Prostate gland (tissue), 2 donors: ENCODE measurements at regions not wholly inside any gene's neighbourhood (a gene's known extent, or its start where the extent isn't known, plus 50 kb on each side); places are given as distances from the start of the nearest gene placed in this dataset.

Experiments used
- DNase-seq: peaks from one replicate; pipeline ENCODE4 v3.0.0-alpha.2; 2019; ENCODE audit warnings: low spot score
- H3K27ac ChIP-seq, 2 donors: fragments of 200-600 bp; sonication (generic); 2 replicates each; pipeline ENCODE4 v1.5.1; 2017 to 2019
- H3K27me3 ChIP-seq: fragments of 200-600 bp; sonication (generic); replicated peaks from 2 replicates; pipeline ENCODE4 v1.5.1; 2019; ENCODE audit not compliant: insufficient read depth
- H3K36me3 ChIP-seq, 2 donors: fragments of 200-600 bp; sonication (generic); 1 replicate in 1 of 2; 2 replicates in 1 of 2; pipeline versions ENCODE4 v1.5.1 to v1.8.1; 2017 to 2019
- H3K4me1 ChIP-seq: fragments of 200-600 bp; sonication (generic); replicated peaks from 2 replicates; pipeline ENCODE4 v1.5.1; 2019
- H3K4me3 ChIP-seq, 2 donors: fragments of 200-600 bp; sonication (generic); 2 replicates each; pipeline ENCODE4 v1.5.1; 2017 to 2019
- H3K9me3 ChIP-seq: fragments of 200-600 bp; sonication (generic); 2 replicates; pipeline ENCODE4 v1.5.1; 2017
- CTCF ChIP-seq, 4 experiments: fragments of 200-600 bp in 2 of 4; fragments of 450-650 bp in 2 of 4; sonication (generic) in 2 of 4; IDR thresholded peaks; 1 replicate in 3 of 4; 2 replicates in 1 of 4; pipeline ENCODE4 v1.5.1; 2016 to 2019; ENCODE audit warnings: antibody characterized with exemption in 4 of 4, mild to moderate bottlenecking in 2 of 4, moderate library complexity in 2 of 4
- POLR2A ChIP-seq: fragments of 450-650 bp; IDR thresholded peaks from one replicate; pipeline ENCODE4 v1.6.1; 2016; ENCODE audit warnings: antibody characterized with exemption, mild to moderate bottlenecking
- POLR2AphosphoS5 ChIP-seq: sonication (generic); formaldehyde crosslinking; IDR thresholded peaks from one replicate; pipeline ENCODE4 v1.6.1; 2017; ENCODE audit warnings: antibody characterized with exemption
- WGBS: methylation state at CpG from one replicate; pipeline ENCODE4 v1.1.5; 2018; 5-methylcytosine and 5-hydroxymethylcytosine counted together
- intact Hi-C: fragments of 100-400 bp; cut with DNase I; formaldehyde crosslinking; loops from one replicate; pipeline ENCODE4 v1.14.2; 2022

DNA sequence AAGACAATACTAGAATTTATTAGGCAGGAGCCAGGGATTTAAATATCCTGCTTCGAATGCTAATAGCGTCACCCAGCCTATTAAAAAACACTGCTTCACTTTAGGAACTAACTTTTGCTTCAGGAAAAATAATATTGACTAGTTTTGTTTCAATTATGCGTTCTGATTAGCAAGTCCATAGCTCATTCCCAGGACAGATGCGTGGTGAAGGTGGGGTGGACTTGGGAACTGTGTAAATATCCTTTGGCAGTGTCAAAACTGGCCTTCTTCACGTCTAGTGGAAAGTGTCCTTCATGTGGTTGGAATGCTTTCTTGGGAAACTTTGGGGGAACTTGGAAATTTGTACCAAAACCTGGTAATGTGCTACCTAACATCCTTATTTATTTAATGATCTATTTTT, 474.8 kb upstream of the NOVA1 start:
- no peaks in the 10 kb centered on the region for H3K27me3 ChIP-seq
- no peak for TF ChIP-seq POLR2AphosphoS5
- no peak for DNase-seq
- WGBS, result 74% methylated on average over 5 of the region's 5 CpGs
- intact Hi-C loops, result no loop called here
- H3K27ac ChIP-seq, result no peak overlapping the region
- H3K4me1 ChIP-seq, result no peaks in the 10 kb centered on the region
- H3K4me3 ChIP-seq, result no peak overlapping the region
- no peaks in the 10 kb centered on the region for H3K9me3 ChIP-seq
- no peaks in the 10 kb centered on the region for H3K36me3 ChIP-seq

GRCh38 chr14:27075503-27075902, 477.7 kb upstream of the NOVA1 start:
- Histone ChIP-seq H3K36me3 (no peaks in the 10 kb centered on the region), H3K27me3 (no peaks in the 10 kb centered on the region), H3K4me1 (no peaks in the 10 kb centered on the region), H3K27ac (no peak overlapping the region), H3K4me3 (no peak overlapping the region), H3K9me3 (no peaks in the 10 kb centered on the region)
- no peak for TF ChIP-seq POLR2AphosphoS5
- TF ChIP-seq CTCF (IDR thresholded peaks at IDR 0.05), result no peak
- no peak for TF ChIP-seq POLR2A
- intact Hi-C loops, result no loop called here
- no peak for DNase-seq
- WGBS, result 95% methylated on average over 1 of the region's 1 CpG

GRCh38 chr14:27077214-27077613, 479.4 kb upstream of the NOVA1 start:
- DNase-seq, result no peak
- intact Hi-C loops, result no loop called here
- TF ChIP-seq POLR2A (no peak), CTCF (IDR thresholded peaks at IDR 0.05) (no peak), POLR2AphosphoS5 (no peak)
- Histone ChIP-seq H3K4me3 (no peak overlapping the region), H3K4me1 (no peaks in the 10 kb centered on the region), H3K27ac (no peak overlapping the region), H3K36me3 (no peaks in the 10 kb centered on the region), H3K27me3 (no peaks in the 10 kb centered on the region), H3K9me3 (no peaks in the 10 kb centered on the region)
- WGBS, result 76% methylated on average over 1 of the region's 1 CpG

- no peak overlapping the region for H3K4me3 ChIP-seq
- H3K27me3 ChIP-seq, result no peaks in the 10 kb centered on the region
- no peak for DNase-seq
- no peak overlapping the region for H3K27ac ChIP-seq
- 24% methylated on average over 2 of the region's 2 CpGs for WGBS
- intact Hi-C loops, result no loop called here
- H3K9me3 ChIP-seq, result no peaks in the 10 kb centered on the region
- no peaks in the 10 kb centered on the region for H3K4me1 ChIP-seq
- TF ChIP-seq POLR2AphosphoS5 (no peak), CTCF (IDR thresholded peaks at IDR 0.05) (no peak), POLR2A (no peak)
- H3K36me3 ChIP-seq, result no peaks in the 10 kb centered on the region
These were observed 479.9 kb upstream of the NOVA1 start for GRCh38 chr14:27077710-27078109.

GRCh38 chr14:27078191-27078590, 480.4 kb upstream of the NOVA1 start:
- no peak overlapping the region for H3K4me3 ChIP-seq
- H3K36me3 ChIP-seq, result no peaks in the 10 kb centered on the region
- WGBS, result 85% methylated on average over 4 of the region's 4 CpGs
- TF ChIP-seq POLR2A, result no peak
- TF ChIP-seq CTCF (IDR thresholded peaks at IDR 0.05), result no peak
- TF ChIP-seq POLR2AphosphoS5, result no peak
- H3K27ac ChIP-seq, result no peak overlapping the region
- intact Hi-C loops, result no loop called here
- H3K27me3 ChIP-seq, result no peaks in the 10 kb centered on the region
- DNase-seq, result no peak
- no peaks in the 10 kb centered on the region for H3K9me3 ChIP-seq
- no peaks in the 10 kb centered on the region for H3K4me1 ChIP-seq
